Stimulated activated CD4-positive, alpha-beta T cell treated with anti-CD3 and anti-CD28 coated beads, Interleukin-12 subunit alpha, Interleukin-12 subunit beta, amount 100 ng/mL, for 24 hours (primary cell): ENCODE measurements at regions not wholly inside any gene's neighbourhood (a gene's known extent, or its start where the extent isn't known, plus 50 kb on each side); places are given as distances from the start of the nearest gene placed in this dataset.
"Not testable (repeated sequence)": the region's sequence is repeated elsewhere in the genome, so short reads cannot be mapped to it uniquely, and the experiment has no call there.

Source experiments
- DNase-seq, 2 experiments: peaks; one replicate each; pipeline ENCODE4 v3.0.0-alpha.2; 2020; ENCODE audit warnings: low read depth in 2 of 2

DNA sequence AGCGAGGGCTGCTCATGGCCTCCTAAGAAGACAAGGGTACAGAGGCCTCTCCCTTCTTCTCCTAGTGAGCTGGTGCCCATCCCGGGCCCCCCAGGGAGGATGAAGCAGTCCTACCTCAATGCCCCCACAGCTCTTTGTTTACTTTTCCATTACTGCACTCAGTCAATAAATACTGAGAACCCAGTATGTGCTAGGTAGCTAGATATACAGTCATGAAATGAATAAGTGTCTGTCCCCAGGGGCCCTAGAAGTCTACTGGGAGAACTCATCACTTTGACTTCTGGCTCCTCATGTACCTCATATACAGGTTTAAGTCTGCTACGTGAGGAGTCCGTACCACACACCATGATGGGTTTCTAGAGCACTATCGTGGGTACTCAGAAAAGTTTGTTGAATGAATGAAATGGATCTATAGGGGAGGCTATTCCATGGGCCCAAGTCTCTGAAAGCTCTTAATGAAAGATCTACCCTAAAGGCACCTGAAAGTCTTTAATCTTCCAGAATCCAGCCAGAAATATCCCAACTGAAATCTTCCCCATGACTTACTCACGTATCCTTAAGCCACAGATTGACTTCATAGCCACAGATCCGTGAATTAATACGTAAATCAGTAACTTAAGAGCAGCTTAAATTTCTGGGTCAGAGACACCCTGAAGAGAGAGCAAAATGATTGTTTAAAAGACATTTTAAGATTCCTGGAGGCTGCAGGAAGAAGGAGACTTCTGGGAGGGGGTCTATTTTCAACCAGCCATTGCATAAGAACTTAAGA, 51.6 kb upstream of the POMP start:
- no peak for DNase-seq

DNA sequence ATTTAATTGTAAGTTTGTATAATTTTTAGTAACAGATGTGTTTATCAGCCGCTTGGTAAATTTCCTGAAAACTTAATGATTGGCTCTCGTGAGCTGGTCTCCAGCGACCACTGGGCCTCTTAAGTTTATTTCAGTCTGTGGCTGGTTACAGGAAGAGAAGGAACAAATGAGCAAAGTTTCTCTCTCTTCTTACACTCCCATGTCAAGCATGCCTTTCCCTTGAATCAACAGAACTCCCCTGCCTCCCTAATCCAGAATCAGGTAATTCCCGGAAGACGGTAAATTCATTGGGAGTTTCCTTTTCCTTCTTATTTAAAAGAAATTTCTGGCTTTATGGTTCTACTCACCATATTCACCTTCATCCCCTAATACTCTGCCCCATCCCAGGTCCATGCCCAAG, 52.5 kb upstream of the POMP start:
- DNase-seq = no peak

DNA sequence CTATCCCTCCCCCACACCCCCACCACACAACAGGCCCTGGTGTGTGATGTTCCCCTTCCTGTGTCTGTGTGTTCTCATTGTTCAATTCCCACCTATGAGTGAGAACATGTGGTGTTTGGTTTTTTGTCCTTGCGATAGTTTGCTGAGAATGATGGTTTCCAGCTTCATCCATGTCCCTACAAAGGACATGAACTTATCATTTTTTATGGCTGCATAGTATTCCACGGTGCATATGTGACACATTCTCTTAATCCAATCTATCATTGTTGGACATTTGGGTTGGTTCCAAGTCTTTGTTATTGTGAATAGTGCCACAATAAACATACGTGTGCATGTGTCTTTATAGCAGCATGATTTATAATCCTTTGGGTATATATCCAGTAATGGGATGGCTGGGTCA, 53.8 kb upstream of the POMP start:
- DNase-seq = not testable (repeated sequence)

DNA sequence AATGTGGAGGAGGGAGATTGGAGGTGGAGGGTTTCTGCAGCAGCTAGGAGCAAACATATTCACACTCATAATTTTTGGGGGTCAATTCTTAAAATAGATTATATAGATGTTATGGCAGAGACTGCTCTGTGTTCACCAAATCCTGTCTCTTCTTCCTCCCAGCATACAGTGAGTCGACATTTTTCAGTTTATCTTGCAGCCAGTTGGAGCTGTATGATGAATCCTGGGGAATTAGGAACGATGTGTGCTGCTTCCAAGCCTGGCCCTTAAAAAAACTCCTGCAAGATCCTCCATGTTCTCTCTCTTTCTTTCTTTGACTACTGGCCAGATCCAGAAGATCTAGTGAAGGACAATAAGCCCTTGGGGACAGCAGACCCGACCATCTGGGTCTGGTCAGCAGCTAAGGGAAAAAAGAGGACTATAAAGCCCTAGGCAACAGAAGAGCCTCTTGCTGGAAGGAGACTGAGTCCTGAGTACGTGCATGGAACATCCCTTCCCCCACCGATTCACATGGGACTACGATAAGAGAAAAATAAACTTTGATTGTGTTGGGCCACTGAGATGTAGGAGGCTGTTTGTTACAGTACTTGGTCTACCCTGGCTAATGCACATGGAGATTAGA, 55.8 kb upstream of the POMP start:
- no peak for DNase-seq

DNA sequence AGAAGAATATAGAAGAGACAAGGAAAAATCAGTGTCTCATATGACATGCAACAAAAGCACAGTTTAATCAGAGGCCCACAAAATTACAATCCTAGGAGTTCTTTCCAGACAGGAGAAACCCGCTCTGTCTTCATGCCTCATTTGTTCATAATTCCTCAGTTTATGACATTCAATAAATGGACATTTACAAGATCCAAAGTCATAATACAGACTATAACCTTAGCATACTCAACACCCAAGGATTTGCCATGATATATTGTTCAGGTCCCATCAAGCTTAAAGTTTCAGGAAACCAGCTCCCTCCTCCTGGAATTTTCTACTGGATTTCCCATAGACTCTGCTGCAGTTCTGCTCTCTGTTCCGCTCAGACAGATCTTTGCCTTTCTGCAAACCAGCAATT, 56.4 kb upstream of the POMP start:
- DNase-seq = no peak

DNA sequence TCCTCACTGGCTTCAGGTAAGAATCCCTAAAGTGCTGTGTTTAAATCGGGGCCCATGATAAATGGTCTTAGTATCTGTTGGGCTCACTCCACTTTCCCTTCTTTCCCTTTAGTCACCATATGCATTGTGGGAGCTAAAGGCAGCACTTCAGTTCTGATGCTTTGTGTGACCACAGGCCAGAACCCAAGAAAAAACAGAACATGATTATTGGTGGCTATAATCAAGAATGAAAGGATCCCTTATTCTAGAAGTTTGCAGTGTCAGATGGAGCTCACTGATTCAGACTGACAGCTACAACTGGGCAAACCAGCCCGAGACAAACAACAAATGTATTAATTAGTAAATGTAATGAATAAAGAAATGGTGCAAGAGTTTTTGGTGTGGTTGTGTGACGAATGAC, 57.3 kb upstream of the POMP start:
- no peak for DNase-seq

DNA sequence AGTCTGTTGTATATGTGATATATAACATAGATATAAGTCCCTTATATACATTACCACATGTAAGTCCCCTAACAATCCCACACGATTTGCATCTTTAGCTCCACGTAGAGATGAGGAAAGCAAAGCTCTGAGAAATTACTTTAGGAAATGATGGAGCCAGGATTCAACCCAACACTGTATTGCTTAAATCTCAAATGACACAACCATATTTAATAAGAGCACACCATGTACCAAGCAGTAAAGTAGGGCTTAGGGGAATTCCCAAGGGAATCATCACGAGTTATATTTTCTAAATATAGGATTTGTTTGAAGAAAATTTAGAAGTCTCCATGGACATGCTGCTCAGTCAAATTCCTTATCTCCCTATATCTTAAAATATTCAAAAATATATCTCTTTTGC, 61.3 kb upstream of the POMP start:
- DNase-seq = no peak

DNA sequence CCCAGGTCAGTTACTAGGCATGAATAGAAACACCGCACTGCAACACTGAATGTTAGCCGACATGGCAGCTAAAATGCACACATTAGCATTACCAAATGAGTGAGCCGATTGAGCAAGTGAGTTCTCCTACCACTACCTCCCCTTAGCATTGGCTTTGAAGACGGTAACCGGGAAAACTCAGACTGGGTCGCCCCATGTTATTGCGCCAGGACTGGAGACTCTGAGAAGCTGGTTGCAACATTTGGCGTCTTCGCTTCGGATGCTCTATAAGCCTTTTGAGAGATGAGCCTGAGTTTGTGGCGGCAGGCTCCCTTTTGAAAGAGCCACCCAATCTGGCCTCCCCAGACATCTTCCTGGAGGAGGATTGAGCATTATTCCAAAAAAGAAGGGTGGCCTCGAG, 68.5 kb upstream of the POMP start:
- no peak for DNase-seq

DNA sequence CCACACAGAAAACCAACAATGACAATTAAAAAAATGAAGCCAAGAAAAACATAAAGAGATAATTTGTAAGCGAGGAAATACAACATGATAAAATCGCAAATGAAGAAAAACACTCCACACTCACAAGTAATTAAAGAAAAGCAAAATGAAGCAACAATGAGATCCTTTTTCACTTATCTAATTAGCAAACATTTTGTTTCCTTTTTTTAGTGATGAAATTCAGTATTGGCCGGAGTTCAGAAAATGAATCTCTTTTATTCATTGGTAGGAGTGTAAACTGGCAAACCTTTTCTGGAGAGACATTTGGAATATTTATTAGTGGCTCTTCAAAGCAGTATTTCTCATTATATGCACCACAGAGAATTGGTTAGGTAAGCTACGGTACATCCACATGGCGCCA, 70.6 kb upstream of the POMP start:
- no peak for DNase-seq

DNA sequence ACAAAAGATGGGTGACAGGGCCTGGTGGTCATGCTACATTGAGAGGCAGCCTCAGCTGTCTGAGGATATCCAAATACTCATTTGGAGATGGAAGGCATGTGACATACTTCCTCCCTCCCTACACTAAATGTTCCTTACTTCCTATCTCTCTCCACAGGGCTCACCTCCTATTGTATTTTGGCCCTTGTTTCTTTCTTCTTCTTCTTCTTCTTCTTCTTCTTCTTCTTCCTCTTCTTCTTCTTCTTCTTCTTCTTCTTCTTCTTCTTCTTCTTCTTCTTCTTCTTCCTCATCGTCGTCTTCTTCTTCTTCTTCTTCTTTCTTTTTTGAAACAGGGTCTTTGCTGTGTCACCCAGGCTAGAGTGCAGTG, 71.8 kb upstream of the POMP start:
- no peak for DNase-seq

DNA sequence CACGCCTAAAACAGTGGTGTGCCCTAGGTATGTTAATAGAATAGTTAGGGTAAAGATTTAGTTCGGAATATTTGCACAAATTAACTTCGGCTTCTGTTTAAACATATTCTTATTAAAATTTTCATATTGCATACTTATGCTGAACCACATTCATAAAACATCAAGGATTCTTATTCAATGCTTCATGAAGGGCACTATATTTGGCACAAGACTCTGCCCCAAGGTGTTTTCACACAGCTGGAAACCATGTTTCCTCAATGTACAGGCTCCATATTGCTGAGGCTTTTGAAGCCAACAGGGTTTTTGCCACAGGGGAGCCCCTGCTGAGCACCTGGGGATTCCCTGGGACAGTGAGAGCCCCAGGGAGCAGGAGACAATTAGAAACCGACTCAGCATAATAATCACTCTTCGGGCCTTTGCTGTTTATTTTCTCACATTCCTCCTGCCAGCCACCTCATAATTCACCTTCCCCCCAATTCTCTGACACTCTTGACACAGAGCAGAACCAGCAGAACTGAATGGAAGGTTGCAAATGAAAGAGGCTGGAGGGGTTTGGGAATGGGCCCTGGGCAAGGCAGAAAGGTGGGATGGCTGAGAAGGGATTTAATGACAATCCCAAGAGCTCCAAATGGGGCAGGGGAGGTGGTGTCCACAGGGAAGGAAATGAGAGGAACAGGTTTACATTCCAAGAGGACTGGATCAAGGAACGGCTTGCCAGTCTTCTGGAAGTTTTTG, 72.3 kb upstream of the POMP start:
- DNase-seq = no peak

DNA sequence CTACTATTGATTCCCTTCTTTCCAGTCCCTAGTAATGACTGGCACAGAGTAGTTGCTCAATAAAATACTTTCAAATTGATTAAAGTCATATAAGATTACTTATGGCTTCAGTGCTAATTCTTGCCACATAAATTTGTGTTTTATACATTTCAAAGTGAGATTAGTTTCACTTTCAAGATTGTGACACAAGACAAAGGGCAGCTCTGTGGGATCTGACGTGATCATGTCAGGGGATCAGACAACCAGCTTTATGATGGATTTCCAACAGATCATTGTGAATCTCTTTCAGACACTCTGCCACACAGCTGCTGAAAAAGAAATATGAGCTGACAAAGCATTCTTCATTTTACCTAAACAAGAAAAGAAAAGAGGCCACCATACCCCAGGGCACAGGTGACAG, 73.4 kb upstream of the POMP start:
- no peak for DNase-seq

DNA sequence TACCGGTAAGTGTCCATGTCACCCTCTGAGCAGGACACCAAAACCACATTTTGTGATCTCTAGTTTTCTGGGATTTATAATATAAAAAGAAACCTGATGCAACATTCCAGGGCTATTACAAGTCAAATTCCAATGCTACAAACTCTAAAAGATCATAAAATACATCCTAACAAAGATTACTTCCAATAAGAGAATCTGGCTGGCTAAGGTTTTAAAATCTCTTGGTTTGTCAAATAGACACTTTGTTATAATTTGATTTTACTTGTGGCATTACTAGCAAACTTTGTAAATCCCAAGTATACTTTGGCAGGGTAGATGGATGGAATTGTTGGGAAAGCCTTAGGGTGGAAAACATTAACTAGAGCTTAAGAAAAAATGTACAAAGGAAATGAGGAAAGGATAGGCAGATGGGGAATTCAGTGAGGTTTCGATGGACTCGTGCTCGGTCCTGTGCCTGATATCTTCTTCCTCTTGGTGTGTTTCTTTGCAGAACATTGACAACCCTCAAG, 74.0 kb upstream of the POMP start:
- DNase-seq = no peak

DNA sequence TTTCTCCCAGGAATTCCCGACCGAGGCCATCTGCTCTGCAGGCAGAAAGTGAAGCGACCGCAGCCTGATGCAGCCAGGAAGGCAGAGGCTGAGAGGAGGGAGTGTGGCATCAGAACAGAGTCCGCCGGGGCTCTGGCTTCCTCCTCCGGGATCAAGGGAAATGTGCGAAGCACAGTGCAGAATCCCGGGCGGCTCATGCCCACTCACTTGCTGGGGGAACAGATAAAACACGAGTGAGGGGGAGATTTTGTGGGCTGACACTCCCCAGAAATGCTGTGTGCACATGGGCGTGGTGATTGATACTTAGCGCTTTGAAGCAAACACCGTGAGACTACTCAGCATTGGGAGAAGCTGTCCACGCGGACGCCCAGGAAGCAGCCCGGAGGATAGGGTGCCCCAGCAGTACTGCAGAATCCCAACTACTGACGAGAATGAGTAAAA, 75.3 kb upstream of the POMP start:
- DNase-seq = no peak

DNA sequence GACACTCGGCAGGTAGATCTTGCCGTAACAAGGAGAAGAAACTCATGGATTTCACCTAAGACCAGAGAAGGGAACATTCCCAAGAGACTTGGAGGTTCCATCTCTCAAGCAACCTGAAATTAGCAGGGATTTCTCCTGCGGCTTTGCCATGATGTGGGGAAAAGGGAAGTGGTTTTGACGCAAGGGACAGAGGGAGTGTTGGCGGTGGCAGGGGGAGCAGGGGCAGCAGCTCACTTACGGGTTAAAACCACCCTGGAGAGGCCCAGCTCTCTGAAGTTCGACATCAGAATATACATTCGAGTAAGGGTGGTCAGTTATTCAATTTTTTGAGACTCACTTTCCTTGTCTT, 76.1 kb upstream of the POMP start:
- no peak for DNase-seq

DNA sequence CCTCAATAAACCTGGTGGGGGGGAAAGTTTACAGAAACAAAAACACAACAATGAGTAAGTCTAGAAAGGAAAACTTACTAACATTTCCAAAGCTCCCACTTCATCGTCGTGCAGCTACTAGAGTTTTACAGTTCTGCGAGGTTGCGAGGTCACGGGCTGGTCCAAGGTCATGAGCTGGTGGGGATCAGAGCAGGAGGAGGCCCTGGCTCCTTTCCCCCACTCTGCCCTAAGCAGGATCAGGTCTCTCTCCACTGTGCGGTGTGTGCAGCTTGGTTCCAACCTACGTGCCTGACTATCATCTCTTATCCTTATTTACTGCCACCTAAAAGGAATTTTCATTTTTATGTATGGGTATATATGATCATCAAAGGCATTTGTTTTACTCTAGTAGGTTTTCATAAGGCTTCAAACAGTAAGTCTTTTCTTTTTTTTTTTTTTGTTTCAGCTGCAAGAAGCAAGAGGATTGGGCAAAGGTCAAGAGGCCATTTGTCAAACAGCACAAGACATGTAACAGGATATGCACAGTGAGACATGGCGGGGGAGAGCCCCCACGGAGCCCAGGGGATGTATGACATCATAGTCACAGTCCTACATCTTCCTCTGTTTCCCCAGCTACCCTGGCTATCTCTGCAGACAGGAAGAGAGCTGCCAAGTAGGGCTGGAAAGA, 76.6 kb upstream of the POMP start:
- peak in 1 of 2 experiments; percentile 1 for DNase-seq

DNA sequence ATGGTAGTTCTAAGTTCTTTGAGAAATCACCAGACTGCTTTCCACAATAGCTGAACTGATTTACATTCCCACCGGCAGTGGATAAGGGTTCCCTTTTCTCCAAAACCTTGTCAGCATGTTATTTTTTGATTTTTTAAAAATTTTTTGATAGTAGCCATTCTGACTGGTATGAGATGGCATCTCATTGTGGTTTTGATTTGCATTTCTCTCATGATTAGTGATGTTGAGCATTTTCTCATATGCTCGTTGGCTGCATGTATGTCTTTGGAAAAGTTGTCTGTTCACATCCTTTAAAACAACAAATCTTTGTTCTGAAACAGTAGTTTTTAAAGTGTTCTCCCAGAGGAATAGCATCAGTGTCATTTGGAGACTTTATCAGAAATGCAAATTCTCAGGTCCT, 77.5 kb upstream of the POMP start:
- DNase-seq = no peak

DNA sequence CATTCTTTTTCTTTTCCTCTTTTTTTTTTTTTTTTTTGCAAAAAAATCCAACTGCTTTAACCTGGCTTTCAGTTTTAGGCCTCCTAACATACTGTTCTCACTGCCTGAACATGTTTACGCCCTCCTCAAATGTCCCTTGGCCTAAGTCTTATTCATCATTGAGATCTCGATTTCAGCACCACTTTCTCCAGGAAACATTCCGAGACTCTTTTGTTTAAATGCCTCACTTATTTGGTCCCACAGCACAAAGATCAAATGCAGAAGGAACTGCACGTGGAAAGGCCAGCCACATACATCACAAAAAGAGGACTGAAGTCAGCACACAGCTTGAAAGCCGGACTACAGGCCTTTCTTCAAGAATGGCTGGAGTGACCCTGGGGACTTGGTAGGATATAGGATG, 79.2 kb upstream of the POMP start:
- no peak for DNase-seq

DNA sequence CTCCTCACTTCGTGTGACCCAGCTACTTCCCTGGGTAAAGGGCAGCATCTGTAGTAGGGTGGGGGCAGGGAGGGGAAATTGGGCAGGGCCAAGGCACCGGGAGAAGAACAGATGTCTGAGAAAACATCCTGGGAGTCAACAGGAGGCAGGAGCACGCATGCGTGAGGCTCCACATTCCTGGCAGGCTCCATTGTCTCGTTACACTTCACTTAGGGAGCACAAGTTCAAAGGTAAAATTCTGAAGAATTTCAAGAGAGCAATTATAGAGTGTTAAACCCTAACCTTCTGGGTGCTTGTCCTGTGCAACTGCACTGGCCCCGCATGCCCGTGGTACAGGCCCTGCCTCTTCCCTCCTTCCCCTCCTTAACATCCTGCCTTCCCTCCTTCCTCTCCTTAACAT, 79.6 kb upstream of the POMP start:
- DNase-seq = no peak

DNA sequence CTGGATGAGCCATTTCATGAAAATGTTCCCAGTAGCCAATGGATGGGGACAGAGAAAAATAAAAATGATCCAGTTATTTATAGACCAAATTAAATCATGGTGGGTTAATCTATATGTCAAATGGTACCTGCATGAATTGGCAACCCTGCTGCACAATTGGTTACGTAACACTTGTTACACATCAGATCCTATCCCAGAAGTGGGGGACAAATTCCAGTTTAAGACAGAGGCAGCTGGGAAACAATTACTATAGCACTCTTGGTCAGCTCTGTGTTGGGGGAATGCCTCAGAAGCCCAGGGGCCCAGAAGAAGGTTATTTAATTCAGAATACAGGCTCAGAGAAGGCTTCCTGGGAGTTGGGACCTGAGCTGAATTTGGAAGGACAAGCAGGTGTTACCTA, 81.1 kb upstream of the FLT1 start:
- DNase-seq = no peak

DNA sequence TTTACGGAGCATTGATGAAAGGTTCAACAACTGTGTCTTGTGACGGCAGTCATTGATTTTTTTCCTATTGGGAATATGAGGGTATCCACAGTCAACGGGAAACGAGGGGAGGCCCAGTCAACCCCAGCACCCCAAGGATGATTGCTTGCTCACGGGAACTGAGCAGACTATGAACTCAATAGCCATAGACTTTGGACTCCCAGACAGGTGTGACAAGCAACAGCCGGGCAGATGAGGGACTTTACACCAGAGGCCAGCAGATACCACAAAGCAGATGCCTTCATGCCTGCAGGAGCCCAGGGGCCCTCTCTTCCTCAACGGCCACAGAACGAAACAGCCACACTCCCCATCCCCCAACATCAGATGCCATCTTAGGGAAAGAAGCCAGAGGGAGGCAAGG, 80.3 kb upstream of the FLT1 start:
- no peak for DNase-seq

DNA sequence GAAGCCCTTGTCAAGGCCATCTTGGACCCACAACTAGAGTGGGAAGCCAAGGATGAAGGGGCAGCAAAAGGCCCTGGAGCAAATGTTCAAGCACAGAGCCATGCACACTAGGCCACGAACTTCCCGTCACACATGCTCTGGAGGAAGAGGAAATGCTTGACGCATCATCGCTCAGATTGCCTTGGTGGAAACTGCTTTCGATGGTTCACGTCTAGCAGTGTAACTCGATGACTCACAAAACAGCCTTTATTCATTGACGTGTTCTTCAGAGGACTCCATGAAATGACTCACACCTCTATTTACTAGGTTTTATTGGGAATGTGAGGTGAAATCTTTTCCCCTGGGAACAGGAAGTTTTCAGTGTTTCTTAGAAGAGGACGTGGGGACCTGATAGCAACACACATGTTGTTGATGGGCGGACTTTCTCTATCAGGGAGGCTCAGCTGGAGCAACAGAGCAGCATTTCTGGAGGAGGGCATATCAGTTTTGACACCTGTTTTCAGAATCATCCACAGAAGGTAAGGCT, 79.8 kb upstream of the FLT1 start:
- DNase-seq = peak; percentile 4 to 34
